ENCODE measurements at regions not wholly inside any gene's neighbourhood (a gene's known extent, or its start where the extent isn't known, plus 50 kb on each side); places are given as distances from the start of the nearest gene placed in this dataset.

DNA sequence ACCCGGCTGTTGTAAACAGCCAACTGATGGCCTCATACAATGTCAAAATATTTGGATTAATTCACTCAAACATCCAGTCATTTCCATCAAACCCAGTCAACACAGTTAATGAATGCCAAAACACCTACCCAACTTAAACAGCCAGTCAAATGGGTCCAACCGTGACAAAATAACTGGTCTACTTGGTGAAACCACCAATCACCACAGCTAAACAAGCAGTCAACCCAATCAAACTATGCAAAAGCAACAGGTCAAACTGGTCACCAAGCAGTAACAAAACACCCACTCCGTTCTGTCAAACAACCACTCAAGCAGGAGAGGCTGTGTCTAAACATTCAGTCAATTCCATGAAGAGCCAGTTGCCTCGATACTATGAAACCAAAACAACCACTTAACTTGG lies 119.2 kb downstream of the FOXD2 start:
- Histone ChIP-seq H3K4me3 (ENCODE audit: low read length) (no peak overlapping the region), H3K4me1 (ENCODE audit: control insufficient read depth, insufficient read depth, low read length) (peaks cover 9% of the 10 kb centered on the region), H3K9ac (ENCODE audit: low read length) (no peak overlapping the region), H3K36me3 (ENCODE audit: control insufficient read depth, insufficient read depth, low read length, severe bottlenecking) (no peaks in the 10 kb centered on the region), H3K27me3 (replicated peaks; ENCODE audit: control insufficient read depth, insufficient read depth, low read length) (peaks cover 43% of the 10 kb centered on the region), H3K9me3 (ENCODE audit: control insufficient read depth, low read length) (no peaks in the 10 kb centered on the region)
- DNase-seq (ENCODE audit: low read depth) = no peak

DNA sequence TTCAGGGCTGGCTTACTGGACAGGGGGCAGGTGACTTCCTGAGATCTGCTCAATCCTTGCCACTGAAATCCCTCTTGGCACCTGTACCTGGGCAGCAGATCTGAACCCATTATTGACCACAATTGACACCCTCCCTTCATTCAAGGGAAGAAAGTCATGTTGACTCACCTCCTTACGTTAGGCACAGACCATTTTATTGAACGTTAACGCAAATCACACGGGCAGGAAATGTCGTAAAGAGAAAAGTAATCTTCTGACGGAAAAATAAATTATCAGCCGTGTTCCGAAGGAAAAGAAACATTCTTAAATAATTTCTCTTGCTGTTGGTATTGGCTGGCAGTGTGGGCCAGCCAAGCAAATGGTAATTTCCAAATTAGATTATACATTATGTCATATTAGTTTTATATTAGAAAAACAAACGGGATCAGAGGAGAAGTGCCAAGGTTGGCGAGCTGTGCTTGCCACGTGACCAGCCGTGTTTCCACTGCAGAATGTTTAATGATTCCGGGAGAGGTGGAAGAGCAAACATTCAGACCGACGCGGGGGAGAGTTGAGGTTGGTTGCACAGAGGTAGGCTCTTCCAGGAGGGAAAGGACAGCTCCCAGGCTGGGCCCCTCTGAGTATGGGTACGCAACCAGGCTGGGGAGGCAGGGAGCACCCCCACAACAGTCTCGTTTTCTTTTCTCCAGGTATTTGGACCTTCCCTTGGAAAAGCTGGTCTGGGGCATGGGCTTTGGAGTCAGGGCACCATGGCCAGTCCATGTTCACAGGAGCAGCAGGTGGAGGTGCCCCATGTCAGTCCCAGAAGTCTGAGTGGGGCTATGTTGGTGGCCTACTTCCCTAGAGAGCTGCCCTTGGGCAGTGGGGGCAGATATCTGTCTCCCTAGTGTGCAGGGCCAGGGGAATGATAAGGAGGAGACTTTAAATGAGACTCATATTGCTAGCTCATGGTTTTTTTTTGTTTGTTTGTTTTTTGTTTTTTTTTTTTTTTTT lies 121.1 kb downstream of the FOXD2 start:
- H3K9me3 ChIP-seq (ENCODE audit: control insufficient read depth, low read length) = no peaks in the 10 kb centered on the region
- peaks cover 37% of the 10 kb centered on the region for H3K27me3 ChIP-seq (replicated peaks; ENCODE audit: control insufficient read depth, insufficient read depth, low read length)
- DNase-seq (ENCODE audit: low read depth) = no peak
- H3K36me3 ChIP-seq (ENCODE audit: control insufficient read depth, insufficient read depth, low read length, severe bottlenecking) = no peaks in the 10 kb centered on the region
- no peak overlapping the region for H3K9ac ChIP-seq (ENCODE audit: low read length)
- no peak overlapping the region for H3K4me3 ChIP-seq (ENCODE audit: low read length)
- peaks cover 21% of the 10 kb centered on the region for H3K4me1 ChIP-seq (ENCODE audit: control insufficient read depth, insufficient read depth, low read length)

DNA sequence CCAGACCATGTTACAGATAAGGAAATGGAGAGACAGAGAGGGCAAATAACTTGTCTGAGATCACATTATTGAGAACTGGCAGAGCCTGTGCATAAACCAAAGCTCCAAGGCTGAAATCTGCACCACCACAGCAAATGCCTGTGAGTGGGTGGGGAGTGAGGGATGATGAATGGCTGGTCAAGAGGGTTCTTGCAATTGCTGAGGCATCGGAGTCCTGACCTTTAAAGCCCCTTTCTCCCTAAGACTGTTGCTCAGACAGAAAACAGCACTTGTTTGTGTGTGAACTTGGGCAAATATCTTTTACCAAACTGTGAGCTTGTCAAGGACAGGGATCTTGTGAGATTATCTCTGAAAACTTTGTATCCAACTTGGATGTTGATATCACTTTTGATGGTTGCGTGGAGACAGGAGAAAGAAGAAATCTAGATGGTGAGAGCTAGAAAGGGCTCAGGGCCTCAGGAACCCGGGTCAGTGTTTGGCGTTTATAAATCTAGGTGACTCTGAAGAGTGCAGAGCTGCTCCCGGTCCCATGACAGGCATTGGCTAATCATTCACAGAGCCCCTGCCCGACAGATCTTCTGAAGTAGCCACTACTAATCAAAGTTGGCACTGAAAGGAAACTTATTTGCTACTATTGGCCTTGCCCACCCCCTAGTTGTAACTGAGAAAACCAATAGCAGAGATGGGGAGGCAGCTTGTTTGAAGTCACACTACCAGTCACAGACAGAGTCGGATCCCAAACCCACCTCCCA lies 122.3 kb downstream of the FOXD2 start:
- H3K4me3 ChIP-seq (ENCODE audit: low read length) = no peak overlapping the region
- H3K4me1 ChIP-seq (ENCODE audit: control insufficient read depth, insufficient read depth, low read length) = peaks cover 21% of the 10 kb centered on the region
- H3K9ac ChIP-seq (ENCODE audit: low read length) = no peak overlapping the region
- no peaks in the 10 kb centered on the region for H3K36me3 ChIP-seq (ENCODE audit: control insufficient read depth, insufficient read depth, low read length, severe bottlenecking)
- H3K9me3 ChIP-seq (ENCODE audit: control insufficient read depth, low read length) = no peaks in the 10 kb centered on the region
- DNase-seq (ENCODE audit: low read depth) = no peak
- H3K27me3 ChIP-seq (replicated peaks; ENCODE audit: control insufficient read depth, insufficient read depth, low read length) = peaks cover 45% of the 10 kb centered on the region

- Histone ChIP-seq H3K9ac (ENCODE audit: low read length) (no peak overlapping the region), H3K36me3 (ENCODE audit: control insufficient read depth, insufficient read depth, low read length, severe bottlenecking) (no peaks in the 10 kb centered on the region), H3K27me3 (replicated peaks; ENCODE audit: control insufficient read depth, insufficient read depth, low read length) (peaks cover 51% of the 10 kb centered on the region), H3K9me3 (ENCODE audit: control insufficient read depth, low read length) (no peaks in the 10 kb centered on the region), H3K4me3 (ENCODE audit: low read length) (no peak overlapping the region), H3K4me1 (ENCODE audit: control insufficient read depth, insufficient read depth, low read length) (peaks cover 21% of the 10 kb centered on the region)
- no peak for DNase-seq (ENCODE audit: low read depth)
These were observed 123.7 kb downstream of the FOXD2 start for GRCh38 chr1:47561523-47562007.

DNA sequence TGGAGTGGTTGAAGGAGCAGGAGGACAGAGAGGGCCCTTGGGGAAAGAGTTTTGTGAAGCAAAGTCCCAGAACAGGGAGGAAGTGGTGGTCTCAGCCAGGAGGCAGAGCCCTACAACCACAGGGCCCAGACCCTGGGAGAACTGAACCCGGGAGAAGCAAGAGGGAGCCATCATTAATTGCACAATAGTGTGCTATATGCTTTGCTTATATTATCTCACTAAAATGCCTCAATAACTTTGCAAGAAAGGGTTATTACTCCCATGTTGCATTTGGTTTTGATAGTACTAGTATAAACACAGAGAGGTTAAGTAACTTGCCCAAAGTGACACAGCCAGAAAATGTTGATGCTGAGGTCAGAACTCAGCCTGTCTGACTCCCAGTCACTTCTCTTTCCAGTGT lies 124.3 kb downstream of the FOXD2 start:
- peaks cover 21% of the 10 kb centered on the region for H3K4me1 ChIP-seq (ENCODE audit: control insufficient read depth, insufficient read depth, low read length)
- DNase-seq (ENCODE audit: low read depth) = no peak
- H3K27me3 ChIP-seq (replicated peaks; ENCODE audit: control insufficient read depth, insufficient read depth, low read length) = peaks cover 46% of the 10 kb centered on the region
- H3K9ac ChIP-seq (ENCODE audit: low read length) = no peak overlapping the region
- H3K4me3 ChIP-seq (ENCODE audit: low read length) = no peak overlapping the region
- no peaks in the 10 kb centered on the region for H3K9me3 ChIP-seq (ENCODE audit: control insufficient read depth, low read length)
- no peaks in the 10 kb centered on the region for H3K36me3 ChIP-seq (ENCODE audit: control insufficient read depth, insufficient read depth, low read length, severe bottlenecking)

GRCh38 chr1:47562799-47563198 lies 125.0 kb downstream of the FOXD2 start:
- peaks cover 21% of the 10 kb centered on the region for H3K4me1 ChIP-seq (ENCODE audit: control insufficient read depth, insufficient read depth, low read length)
- no peak overlapping the region for H3K9ac ChIP-seq (ENCODE audit: low read length)
- H3K4me3 ChIP-seq (ENCODE audit: low read length) = no peak overlapping the region
- no peak for DNase-seq (ENCODE audit: low read depth)
- peaks cover 39% of the 10 kb centered on the region for H3K27me3 ChIP-seq (replicated peaks; ENCODE audit: control insufficient read depth, insufficient read depth, low read length)
- no peaks in the 10 kb centered on the region for H3K9me3 ChIP-seq (ENCODE audit: control insufficient read depth, low read length)
- H3K36me3 ChIP-seq (ENCODE audit: control insufficient read depth, insufficient read depth, low read length, severe bottlenecking) = no peaks in the 10 kb centered on the region

DNA sequence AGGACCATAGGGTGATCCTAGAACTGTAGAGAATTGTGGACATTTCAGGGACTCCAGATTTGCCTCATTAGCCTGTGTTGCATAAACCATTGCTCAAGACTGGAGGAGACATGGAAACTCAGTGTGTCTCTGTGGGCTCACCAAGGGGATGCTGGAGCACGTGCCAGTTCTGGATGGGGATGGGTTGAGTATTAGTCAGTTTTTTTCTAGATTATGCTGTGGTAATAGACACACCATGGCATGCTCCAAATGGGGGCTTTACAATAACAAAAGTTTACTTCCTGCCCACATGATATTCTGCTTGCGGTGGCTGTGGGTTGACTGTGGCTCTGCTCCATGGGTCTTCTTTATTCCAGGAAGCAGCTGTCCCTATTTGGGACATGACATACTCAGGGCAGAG lies 125.4 kb downstream of the FOXD2 start:
- Histone ChIP-seq H3K9ac (ENCODE audit: low read length) (no peak overlapping the region), H3K27me3 (replicated peaks; ENCODE audit: control insufficient read depth, insufficient read depth, low read length) (peaks cover 35% of the 10 kb centered on the region), H3K36me3 (ENCODE audit: control insufficient read depth, insufficient read depth, low read length, severe bottlenecking) (no peaks in the 10 kb centered on the region), H3K4me3 (ENCODE audit: low read length) (no peak overlapping the region), H3K4me1 (ENCODE audit: control insufficient read depth, insufficient read depth, low read length) (peaks cover 21% of the 10 kb centered on the region), H3K9me3 (ENCODE audit: control insufficient read depth, low read length) (no peaks in the 10 kb centered on the region)
- DNase-seq (ENCODE audit: low read depth) = no peak

DNA sequence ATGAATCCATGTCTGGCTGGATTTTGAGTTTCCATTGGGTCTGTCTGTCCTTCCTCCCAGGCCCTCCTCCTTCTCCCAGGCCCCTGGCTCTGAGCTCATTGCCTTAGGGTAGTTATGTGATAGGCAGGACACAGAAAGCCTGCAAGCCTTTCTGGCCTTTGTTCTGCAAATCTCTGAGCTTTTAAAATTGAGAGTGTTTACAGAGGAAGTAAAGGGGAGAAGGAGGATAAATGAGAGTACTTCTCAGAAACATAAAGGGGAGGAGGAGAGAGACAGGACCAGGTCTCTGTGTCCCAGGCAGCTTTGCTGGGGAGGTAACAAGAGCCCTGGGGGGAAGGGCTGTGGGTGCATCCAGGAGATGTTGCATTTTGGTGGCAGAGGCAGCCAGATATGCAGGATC lies 126.7 kb downstream of the FOXD2 start:
- Histone ChIP-seq H3K4me3 (ENCODE audit: low read length) (no peak overlapping the region), H3K4me1 (ENCODE audit: control insufficient read depth, insufficient read depth, low read length) (peaks cover 27% of the 10 kb centered on the region), H3K9ac (ENCODE audit: low read length) (no peak overlapping the region), H3K36me3 (ENCODE audit: control insufficient read depth, insufficient read depth, low read length, severe bottlenecking) (no peaks in the 10 kb centered on the region), H3K27me3 (replicated peaks; ENCODE audit: control insufficient read depth, insufficient read depth, low read length) (peaks cover 26% of the 10 kb centered on the region), H3K9me3 (ENCODE audit: control insufficient read depth, low read length) (no peaks in the 10 kb centered on the region)
- no peak for DNase-seq (ENCODE audit: low read depth)

GRCh38 chr1:47565092-47565491 lies 127.2 kb downstream of the FOXD2 start:
- no peak overlapping the region for H3K4me3 ChIP-seq (ENCODE audit: low read length)
- H3K27me3 ChIP-seq (replicated peaks; ENCODE audit: control insufficient read depth, insufficient read depth, low read length) = peaks cover 22% of the 10 kb centered on the region
- H3K9ac ChIP-seq (ENCODE audit: low read length) = no peak overlapping the region
- no peak for DNase-seq (ENCODE audit: low read depth)
- peaks cover 28% of the 10 kb centered on the region for H3K4me1 ChIP-seq (ENCODE audit: control insufficient read depth, insufficient read depth, low read length)
- H3K9me3 ChIP-seq (ENCODE audit: control insufficient read depth, low read length) = no peaks in the 10 kb centered on the region
- no peaks in the 10 kb centered on the region for H3K36me3 ChIP-seq (ENCODE audit: control insufficient read depth, insufficient read depth, low read length, severe bottlenecking)

DNA sequence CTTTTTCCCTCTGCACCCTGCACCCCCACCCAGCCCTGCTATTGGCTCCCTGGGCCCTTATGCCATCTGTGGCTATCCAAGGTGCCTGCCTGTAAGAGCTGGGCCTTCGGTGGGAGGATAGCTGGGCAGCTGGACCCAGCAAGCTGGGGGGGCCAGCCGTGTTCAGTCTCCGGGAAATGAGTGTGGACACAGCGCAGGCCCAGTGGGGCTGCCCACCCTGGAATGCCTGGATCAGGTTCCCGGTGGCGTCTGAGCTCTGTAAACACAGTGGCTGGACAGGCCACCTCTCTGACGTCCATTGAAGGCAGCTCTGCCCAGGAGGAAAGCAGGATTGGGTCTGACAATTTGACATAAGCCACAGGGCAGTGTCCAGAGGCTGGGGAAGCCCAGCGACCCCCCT lies 127.8 kb downstream of the FOXD2 start:
- H3K4me3 ChIP-seq (ENCODE audit: low read length) = no peak overlapping the region
- DNase-seq (ENCODE audit: low read depth) = no peak

DNA sequence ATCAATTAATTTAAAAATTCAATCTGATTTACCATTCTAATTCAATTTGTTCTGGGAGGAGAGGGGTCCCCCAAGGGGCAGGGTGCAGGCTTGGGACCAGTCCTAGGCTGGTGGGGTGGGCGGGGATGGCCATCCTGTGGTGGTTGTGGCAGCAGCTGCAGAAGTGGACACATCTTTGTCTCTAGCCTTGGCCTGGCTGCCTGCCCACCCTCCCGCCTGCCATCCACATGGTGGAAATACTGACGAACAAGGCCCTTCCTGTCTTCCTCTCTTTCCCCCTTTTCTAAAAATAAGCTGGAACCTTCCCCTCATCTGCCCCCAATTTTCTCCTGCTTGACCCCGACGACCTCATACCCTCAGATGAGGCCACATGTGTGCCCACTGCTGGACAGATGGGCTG lies 130.9 kb downstream of the FOXD2 start:
- H3K9me3 ChIP-seq (ENCODE audit: control insufficient read depth, low read length) = no peaks in the 10 kb centered on the region
- no peak for DNase-seq (ENCODE audit: low read depth)
- H3K36me3 ChIP-seq (ENCODE audit: control insufficient read depth, insufficient read depth, low read length, severe bottlenecking) = no peaks in the 10 kb centered on the region
- H3K4me3 ChIP-seq (ENCODE audit: low read length) = no peak overlapping the region
- peaks cover 7% of the 10 kb centered on the region for H3K4me1 ChIP-seq (ENCODE audit: control insufficient read depth, insufficient read depth, low read length)
- H3K27me3 ChIP-seq (replicated peaks; ENCODE audit: control insufficient read depth, insufficient read depth, low read length) = peaks cover 16% of the 10 kb centered on the region
- H3K9ac ChIP-seq (ENCODE audit: low read length) = no peak overlapping the region

More for the DNA sequence above, 127.8 kb downstream of the FOXD2 start:
- Histone ChIP-seq H3K27me3 (replicated peaks; ENCODE audit: control insufficient read depth, insufficient read depth, low read length) (peaks cover 17% of the 10 kb centered on the region), H3K9me3 (ENCODE audit: control insufficient read depth, low read length) (no peaks in the 10 kb centered on the region), H3K4me1 (ENCODE audit: control insufficient read depth, insufficient read depth, low read length) (peaks cover 28% of the 10 kb centered on the region), H3K36me3 (ENCODE audit: control insufficient read depth, insufficient read depth, low read length, severe bottlenecking) (no peaks in the 10 kb centered on the region), H3K9ac (ENCODE audit: low read length) (no peak overlapping the region)

All from adipocyte (in vitro differentiated cells).